Epithelial cell of proximal tubule (primary cell): ENCODE measurements at regions not wholly inside any gene's neighbourhood (a gene's known extent, or its start where the extent isn't known, plus 50 kb on each side); places are given as distances from the start of the nearest gene placed in this dataset.

Experiments used
- DNase-seq: peaks from one replicate; pipeline ENCODE4 v3.0.0-alpha.2; 2011; ENCODE audit warnings: low read depth
- H3K4me3 ChIP-seq: 2 replicates; pipeline ENCODE4 v1.5.1; 2011; ENCODE audit warnings: low read depth, mild to moderate bottlenecking, low read length
- TF ChIP-seq, protein P1 (sequence below): conservative IDR thresholded peaks from 2 replicates; pipeline ENCODE4 v1.5.1; 2012; ENCODE audit warnings: low read depth, mild to moderate bottlenecking, low read length

DNA sequence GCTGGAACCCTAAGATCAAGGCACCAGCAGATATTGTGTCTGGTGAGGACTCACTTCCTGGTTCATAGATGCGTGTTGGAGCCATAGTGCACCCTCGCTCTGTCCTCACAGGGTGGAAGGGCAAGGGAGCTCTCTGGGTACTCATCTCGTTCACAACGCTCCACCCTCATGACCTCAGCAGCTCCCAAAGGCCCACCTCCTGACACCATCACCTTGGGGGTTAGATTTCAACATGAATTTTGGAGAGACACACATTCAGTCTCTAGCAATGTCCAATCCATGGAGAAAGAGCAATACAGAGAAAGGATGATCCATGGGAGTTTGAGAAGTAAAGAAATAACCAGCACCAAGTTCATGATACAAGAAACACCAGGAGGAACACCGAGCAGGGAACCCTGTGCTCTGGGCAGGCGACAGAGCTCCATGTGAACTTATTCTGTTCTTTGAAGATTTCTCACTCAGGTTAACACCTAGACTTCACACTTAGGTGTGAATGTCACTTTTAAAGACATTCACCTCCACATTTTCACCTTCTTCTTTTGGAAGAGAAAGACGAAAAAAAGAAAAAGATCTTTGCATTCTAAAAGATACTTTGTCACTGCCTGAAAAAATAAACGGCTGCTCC is 171.8 kb upstream of the FAM9B start:
- TF ChIP-seq, protein P1, sequence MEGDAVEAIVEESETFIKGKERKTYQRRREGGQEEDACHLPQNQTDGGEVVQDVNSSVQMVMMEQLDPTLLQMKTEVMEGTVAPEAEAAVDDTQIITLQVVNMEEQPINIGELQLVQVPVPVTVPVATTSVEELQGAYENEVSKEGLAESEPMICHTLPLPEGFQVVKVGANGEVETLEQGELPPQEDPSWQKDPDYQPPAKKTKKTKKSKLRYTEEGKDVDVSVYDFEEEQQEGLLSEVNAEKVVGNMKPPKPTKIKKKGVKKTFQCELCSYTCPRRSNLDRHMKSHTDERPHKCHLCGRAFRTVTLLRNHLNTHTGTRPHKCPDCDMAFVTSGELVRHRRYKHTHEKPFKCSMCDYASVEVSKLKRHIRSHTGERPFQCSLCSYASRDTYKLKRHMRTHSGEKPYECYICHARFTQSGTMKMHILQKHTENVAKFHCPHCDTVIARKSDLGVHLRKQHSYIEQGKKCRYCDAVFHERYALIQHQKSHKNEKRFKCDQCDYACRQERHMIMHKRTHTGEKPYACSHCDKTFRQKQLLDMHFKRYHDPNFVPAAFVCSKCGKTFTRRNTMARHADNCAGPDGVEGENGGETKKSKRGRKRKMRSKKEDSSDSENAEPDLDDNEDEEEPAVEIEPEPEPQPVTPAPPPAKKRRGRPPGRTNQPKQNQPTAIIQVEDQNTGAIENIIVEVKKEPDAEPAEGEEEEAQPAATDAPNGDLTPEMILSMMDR: no peak
- no peak overlapping the region for H3K4me3 ChIP-seq
- DNase-seq: no peak

DNA sequence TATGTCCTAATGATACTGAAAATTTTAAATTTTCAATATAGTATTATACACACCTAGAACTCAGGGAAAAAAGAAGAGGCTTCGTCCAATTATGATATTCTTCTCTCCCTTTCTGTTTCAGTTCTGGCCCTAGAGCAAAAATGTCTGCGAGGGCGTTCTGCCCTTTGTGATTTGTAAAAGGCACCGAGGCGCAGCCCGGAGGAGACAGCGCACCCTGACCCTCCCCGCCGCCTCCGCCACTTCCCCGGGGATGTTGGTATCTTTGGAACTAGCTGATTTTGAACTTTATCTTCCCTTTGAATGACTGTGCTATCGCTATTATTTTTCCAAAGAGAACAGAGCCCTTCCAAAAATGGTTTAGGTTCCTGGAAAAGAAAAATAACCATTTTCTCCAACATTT is 173.2 kb upstream of the FAM9B start:
- TF ChIP-seq, protein P1: no peak
- DNase-seq: no peak
- peak overlapping the region; percentile 11 for H3K4me3 ChIP-seq

DNA sequence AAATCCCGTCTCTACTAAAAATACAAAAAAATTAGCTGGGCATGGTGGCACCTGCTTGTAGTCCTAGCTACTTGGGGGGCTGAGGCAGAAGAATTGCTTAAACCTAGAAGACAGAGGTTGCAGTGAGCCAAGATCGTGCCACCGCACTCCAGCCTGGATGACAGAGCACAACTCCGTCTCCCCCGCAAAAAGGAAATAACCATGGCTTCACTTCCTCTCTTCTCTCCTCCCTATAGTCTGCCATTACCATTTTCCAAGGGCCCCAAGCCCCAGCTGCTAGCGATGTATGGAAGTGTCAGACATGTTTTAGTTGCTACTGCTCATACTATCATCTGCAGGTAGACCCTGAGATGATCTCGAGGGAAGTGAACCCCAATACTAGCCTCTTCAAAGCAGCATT is 177.3 kb upstream of the FAM9B start:
- no peak overlapping the region for H3K4me3 ChIP-seq
- TF ChIP-seq, protein P1: no peak
- DNase-seq: no peak

DNA sequence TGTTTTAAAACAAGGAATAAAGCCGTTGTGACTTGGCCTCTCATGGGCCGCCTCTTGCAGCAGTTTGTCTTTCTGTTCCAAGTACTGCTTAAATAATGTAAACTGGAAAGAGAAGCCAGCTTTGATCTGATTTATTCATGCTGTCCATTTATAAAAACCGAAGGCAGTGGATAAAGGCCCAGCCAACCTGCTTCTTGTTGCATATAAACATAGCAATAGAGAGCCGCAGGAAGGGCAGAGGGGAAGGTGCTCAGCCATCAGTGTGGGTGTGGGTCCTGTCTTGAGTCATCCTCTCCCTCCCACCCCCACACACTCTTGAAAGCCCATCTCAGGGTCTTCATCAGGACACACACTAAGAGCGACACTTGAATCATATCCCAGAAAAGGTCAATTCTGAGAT is 187.9 kb upstream of the FAM9B start:
- TF ChIP-seq, protein P1: no peak
- no peak for DNase-seq
- no peak overlapping the region for H3K4me3 ChIP-seq

DNA sequence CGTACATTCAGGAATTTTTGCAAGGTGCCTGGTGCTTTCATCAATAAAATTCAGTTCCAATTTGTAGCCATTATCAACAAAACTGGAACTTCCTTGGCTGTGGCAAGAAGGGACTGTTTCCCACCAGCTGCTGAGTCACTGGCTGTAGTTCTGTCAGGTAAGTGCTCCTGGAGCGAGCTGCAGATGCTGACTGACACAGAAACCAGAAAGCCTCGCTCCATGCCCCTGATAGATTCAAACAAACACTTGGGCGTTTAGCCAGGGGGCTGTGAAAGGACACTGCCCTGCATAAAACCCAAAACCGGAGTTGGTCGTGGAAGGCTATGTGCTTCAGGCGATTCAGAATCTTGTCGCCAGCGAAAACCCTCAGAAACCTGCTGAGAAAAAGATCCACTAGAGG is 188.4 kb upstream of the FAM9B start:
- TF ChIP-seq, protein P1: no peak
- no peak overlapping the region for H3K4me3 ChIP-seq
- no peak for DNase-seq

DNA sequence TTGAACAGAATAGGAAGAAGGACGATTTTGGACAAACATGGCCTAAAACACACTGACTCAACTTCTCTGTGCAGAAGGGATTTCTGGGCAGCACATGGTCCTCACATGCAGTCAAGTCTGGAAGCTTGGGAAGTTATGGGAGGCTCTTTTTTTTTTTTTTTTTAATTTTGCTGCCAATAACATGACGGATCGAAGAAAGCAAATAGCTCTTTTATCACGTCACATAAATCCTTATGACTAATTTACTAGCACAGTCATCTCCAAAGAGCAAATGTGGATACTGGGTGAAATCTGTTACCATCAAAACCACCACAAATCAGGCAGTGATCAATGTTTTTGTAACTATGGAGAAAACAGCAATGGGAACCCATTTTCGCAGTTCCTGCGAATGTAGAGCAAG is 193.3 kb upstream of the FAM9B start:
- no peak for DNase-seq
- H3K4me3 ChIP-seq: no peak overlapping the region
- TF ChIP-seq, protein P1: no peak

DNA sequence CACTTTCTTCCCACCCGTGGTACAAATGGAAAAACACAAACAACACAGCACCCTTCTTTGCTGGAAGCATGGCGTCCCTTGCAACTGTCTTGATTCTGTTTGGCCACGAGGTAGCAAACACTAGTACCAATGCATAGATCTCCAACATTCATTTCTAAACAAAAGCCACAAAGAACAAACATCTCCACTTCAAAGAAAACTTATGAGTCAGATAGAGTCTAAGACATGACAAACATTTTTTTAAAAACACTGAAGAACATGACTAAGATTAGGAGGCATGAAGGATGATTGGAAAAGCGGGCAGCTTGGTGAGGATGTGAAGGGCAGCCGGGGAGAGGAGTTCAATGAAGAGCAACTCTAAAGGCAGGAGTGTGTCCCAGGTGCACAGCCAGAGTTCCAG is 197.6 kb upstream of the FAM9B start:
- TF ChIP-seq, protein P1: no peak
- H3K4me3 ChIP-seq: no peak overlapping the region
- no peak for DNase-seq
